Upper lobe of left lung (tissue), 4 donors: ENCODE measurements at regions not wholly inside any gene's neighbourhood (a gene's known extent, or its start where the extent isn't known, plus 50 kb on each side); places are given as distances from the start of the nearest gene placed in this dataset.

ENCODE experiments used
- CTCF ChIP-seq, 6 experiments: fragments of 450-650 bp in 4 of 6; fragments of 200-600 bp in 2 of 6; sonication (generic) in 2 of 6; IDR thresholded peaks; one replicate each; pipeline ENCODE4 v1.5.1; 2016 to 2019; ENCODE audit warnings: antibody characterized with exemption in 6 of 6
- POLR2AphosphoS5 ChIP-seq, 2 donors: sonication (generic); formaldehyde crosslinking; IDR thresholded peaks; one replicate each; pipeline ENCODE4 v1.5.1; 2017; ENCODE audit warnings: antibody characterized with exemption in 2 of 2

GRCh38 chr1:79945391-79945790 lies 938.9 kb upstream of the ADGRL4 start:
- TF ChIP-seq CTCF (IDR thresholded peaks at IDR 0.05) (no peak), POLR2AphosphoS5 (IDR thresholded peaks at IDR 0.05) (no peak)
